ENCODE measurements at regions not wholly inside any gene's neighbourhood (a gene's known extent, or its start where the extent isn't known, plus 50 kb on each side); places are given as distances from the start of the nearest gene placed in this dataset.

GRCh38 chr21:35208810-35209517, 159.9 kb upstream of the RUNX1 start:
- no peak for DNase-seq

- DNase-seq = no peak
Measured at GRCh38 chr21:35208104-35208503, 159.0 kb upstream of the RUNX1 start.

- DNase-seq = no peak
Measured at GRCh38 chr21:35207322-35207721, 158.2 kb upstream of the RUNX1 start.

GRCh38 chr21:35206141-35207125, 157.3 kb upstream of the RUNX1 start:
- DNase-seq = no peak

- peak; percentile 10 for DNase-seq
Measured at GRCh38 chr21:35204850-35205541, 155.9 kb upstream of the RUNX1 start.

GRCh38 chr21:35204125-35204524, 155.0 kb upstream of the RUNX1 start:
- no peak for DNase-seq

GRCh38 chr21:35203093-35203977, 154.2 kb upstream of the RUNX1 start:
- DNase-seq = no peak

GRCh38 chr21:35202431-35202830, 153.3 kb upstream of the RUNX1 start:
- DNase-seq = no peak

GRCh38 chr21:35201799-35202198, 152.7 kb upstream of the RUNX1 start:
- DNase-seq = no peak

- DNase-seq = no peak
Measured at GRCh38 chr21:35201288-35201687, 152.2 kb upstream of the RUNX1 start.

GRCh38 chr21:35199733-35200015, 150.6 kb upstream of the RUNX1 start:
- DNase-seq = no peak

- DNase-seq = no peak
Measured at GRCh38 chr21:35198982-35199732, 150.1 kb upstream of the RUNX1 start.

GRCh38 chr21:35198565-35198964, 149.5 kb upstream of the RUNX1 start:
- DNase-seq = no peak

GRCh38 chr21:35197992-35198431, 148.9 kb upstream of the RUNX1 start:
- DNase-seq = no peak

- no peak for DNase-seq
Measured at GRCh38 chr21:35197191-35197590, 148.1 kb upstream of the RUNX1 start.

- no peak for DNase-seq
Measured at GRCh38 chr21:35196128-35196527, 147.0 kb upstream of the RUNX1 start.

- DNase-seq = no peak
Measured at GRCh38 chr21:35195232-35195631, 146.1 kb upstream of the RUNX1 start.

- no peak for DNase-seq
Measured at GRCh38 chr21:35191754-35192153, 142.7 kb upstream of the RUNX1 start.

GRCh38 chr21:35191128-35191527, 142.0 kb upstream of the RUNX1 start:
- DNase-seq = no peak

GRCh38 chr21:35190201-35190701, 141.1 kb upstream of the RUNX1 start:
- no peak for DNase-seq

GRCh38 chr21:35189077-35189863, 140.2 kb upstream of the RUNX1 start:
- no peak for DNase-seq

All from CD4-positive, alpha-beta T cell treated with Interleukin-6 for 4 hours (primary cell).